ENCODE measurements at regions not wholly inside any gene's neighbourhood (a gene's known extent, or its start where the extent isn't known, plus 50 kb on each side); places are given as distances from the start of the nearest gene placed in this dataset.
A peak's percentile ranks its signal among the peaks of the same experiment; 100 is the strongest.

DNA sequence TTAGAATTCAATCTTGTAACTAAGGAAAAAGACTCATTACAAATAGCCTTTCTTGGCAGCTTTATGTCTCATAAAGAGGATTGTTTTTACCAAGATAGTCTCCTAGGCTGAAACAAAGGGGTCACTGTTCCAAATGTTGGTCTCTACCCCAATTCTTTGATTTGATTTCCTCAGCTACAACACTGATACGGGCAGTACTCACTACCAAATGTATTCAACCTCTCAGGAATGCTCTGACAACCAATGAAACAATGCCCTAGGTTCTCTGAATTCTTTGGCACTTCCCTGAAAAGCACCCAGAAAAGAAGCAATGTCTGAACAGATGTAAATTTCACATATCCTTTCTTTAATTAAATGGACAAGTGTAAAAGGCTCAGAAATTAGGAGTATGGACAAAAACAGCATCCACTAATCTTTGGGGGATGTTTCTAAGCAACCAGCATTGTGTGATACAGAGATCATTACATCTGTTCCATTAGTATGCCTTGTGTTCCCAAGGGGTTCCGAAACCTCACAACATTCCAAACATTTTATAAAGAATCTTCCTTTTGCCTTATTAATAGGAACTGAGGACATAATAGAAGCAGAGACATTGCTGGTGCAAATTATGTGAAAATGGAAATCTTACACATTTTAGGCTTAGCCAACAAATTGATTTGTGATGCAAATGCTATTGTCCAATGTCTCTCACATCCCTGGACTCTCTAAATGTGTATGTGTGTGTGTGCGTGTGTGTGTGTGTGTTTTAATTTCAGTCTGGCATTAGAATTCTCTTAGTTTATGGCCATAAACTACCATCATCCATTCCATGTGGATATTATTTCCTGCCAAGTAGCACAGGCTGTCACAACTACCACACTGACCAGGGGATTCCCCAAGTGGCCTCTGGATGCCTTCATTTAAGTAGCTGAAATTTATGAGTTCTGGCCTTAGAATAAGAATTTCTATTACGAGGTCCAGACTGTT is 276.0 kb downstream of the MTX2 start:
- DNase-seq, result no peak

DNA sequence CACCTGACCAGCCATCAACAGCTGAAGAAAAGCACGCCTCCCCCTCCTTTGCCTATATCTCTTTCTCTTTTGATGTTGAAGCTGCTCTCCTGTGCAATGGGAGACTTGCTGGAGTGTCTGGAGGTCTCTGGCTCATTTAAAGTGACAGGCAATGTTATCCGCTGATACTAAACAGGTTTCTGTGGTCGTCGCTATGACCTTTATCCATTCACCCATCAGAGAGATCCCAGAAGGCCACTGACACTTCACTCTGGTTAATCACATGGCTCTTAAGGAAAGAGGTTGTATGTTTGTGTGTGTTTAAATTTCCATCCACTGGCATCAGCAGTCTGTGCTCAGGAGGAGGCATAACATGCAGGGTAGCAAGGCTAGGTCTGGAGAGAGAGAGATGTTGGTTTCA is 277.3 kb downstream of the MTX2 start:
- no peak for DNase-seq

DNA sequence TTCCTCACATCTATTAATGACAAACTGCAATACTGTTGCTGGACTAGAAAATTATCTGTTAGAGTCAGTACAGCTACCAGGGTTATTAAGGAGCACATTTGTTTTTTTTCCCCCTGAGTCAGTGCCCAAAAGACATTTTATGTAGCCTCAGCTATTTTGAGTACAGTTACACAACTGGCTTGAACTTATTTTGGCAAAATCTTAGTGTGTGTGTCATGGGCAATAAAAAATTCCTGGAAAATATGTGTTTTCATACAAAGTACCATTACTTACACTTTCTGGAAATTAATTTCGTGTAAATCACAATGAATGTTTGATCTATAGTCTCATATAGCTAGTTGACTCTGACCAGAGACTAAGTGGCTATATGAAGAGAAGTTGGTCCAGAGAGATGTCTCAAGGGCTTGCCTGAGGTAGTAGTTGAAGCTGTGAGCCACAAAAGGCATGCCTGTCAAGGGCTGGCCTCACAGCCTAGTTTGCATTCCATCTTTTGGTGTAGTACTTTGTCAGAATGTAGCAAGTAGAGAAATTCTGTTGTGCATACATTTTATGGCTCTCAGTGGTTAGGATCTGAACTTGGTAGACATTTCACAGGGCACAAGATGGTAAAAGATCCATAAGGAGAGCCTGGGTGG is 283.4 kb downstream of the MTX2 start:
- DNase-seq, result no peak

DNA sequence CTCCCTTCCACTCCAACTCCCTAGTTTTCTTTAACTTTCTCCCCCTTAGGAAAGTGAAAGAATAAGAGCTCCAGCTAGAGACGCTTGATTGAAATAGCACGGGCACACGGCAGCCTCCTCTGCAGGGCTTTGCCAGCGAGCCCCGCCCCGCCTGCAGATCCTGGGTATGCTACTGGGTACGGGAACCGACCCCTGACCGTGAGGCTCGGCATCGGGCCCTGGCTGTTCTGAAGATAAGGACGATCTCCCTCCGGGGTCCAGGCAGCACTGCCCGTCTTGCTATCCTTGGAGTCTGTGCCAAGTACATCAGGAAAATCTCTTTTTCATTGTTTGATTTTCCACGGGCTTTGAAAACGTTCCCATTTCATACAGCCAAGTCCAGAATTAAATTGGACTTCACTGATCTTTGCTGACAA is 284.5 kb downstream of the MTX2 start:
- DNase-seq, result peak; percentile 75

DNA sequence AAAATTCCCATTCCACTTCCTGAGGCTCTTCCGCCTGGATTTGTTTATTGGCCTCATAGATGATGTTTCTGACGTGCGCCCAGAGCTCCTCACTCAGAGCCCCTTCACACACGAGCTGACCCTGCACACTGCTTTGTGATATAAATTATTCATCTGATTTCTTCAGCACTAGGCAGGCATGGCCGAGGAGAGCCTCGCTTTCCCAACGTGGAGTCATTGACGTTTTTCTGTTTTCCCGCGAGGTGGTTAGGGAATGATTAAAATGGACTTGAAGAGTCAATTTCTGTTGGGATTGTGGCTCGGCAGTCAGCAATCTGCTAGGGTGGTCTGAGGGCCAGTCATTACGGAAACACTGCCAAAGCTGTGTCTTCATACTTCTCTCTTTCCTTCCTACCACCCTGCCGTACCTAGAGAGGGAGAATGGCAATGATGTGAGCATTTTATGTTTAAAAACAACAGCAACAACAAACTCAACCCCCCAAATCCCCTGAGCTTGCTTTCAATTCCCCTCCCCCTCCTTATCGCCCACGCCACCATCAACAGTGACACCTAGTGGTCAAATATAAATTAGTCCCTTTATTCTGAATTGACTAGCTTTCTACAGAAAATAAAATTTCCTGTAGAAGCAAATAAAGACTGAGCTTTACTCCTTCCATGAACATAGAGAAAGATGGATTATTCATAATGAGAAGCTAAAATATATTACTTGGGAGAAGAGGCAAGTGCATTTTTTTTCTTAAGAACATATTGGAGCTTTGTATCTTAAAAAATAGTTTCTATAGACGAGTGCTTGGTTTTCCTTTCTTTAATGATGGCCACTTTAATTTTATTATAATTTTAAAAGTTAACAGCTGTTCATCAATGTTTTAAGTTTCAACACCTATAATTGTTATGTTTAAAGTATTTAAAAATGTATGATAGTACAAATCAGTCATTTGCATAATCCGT is 285.1 kb downstream of the MTX2 start:
- peak; percentile 72 for DNase-seq

DNA sequence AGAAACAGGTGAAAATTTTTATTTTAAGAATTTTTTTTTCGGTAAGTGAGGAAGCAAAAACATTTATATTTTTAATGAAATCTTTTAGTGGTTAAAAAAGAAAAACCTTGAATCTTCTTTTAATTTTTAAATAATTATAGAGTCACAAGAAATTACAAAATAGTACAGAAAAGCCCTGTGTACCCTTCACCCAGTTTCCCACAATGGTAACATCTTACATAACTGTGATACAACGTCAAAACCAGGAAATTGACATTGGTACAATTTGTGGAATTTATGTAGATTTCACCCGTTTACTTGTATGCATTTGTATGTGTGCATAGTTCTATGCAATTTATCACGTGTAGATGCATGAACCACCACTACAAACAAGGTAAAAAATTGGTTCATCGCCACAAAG is 285.9 kb downstream of the MTX2 start:
- no peak for DNase-seq

DNA sequence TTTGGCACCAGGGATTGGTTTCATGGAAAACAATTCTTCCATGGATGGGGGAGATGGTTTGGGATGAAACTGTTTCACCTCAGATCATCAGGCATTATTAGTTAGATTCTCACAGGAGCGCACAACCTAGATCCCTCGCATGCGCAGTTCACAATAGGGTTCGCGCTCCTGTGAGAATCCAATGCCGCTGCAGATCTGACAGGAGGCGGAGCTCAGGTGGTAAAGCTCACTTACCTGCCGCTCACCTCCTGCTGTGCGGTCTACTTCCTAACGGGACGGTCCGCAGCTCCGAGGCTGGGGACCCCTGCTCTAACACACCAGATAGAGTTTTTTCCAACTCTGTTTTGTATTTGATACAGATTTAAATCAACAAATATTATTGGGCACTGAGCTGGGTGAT is 286.5 kb downstream of the MTX2 start:
- no peak for DNase-seq

DNA sequence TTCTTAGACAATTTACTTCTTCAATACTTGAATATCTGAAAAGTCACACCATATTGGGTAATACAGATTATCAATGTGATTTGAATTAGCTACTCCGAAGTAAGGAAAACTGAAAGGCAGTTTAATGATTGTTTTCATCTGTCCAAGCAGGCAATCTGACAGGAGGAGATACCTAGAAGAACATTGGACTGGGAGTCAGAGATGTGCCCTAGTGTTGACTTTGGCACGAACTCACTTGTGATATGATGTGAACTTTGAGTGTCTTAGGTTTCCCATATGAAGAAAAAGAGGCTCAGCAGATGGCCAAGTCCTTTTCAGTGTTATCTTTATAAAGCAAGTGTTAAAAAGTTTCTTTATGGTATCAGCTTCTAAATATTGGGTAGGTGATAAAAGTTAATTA is 287.1 kb downstream of the MTX2 start:
- no peak for DNase-seq

DNA sequence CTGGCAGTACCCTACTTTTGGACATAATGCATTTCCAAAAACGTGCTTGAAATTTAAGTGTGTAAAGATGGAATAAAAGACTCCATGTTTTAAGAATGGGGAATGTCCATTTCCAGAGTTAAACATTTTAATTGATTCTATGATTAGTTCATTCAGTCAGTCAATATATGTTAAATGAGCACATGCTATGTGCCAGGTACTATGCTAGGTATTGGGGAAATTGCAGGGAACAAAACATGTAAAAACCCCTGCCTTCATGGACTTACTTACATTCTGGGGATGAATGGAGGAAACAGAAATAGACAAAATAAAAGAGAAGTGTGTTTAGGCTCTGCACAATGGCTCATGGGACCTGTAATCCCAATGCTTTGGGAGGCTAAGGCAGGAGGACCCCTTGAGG is 288.6 kb downstream of the MTX2 start:
- no peak for DNase-seq

DNA sequence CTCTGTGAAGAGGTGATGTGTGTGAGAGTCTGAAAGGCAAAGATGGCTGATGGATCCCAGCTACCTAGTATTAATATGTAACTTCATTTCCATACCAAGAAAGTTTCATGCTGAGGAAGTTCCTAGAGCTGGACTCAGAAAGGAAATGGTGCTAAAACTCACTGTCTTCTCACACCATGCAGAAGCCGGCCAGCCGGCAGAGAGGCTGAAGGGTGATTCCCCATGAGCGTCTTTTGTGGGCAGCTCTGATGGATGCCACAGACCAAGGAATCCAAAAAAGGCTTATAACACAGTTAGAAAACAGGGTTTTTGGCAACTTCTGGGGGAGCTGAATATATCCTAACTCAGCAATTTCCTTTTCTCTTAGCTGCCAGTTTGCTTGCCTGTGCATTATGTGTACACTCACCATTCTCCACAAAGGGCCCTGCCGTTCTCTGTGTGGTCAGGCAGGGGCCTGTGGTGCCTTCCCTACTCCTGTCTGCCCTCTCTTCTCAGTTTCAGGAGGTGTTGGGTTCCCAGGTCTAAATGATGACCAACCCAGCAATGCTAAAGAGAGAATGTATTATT is 289.4 kb downstream of the MTX2 start:
- DNase-seq, result no peak

DNA sequence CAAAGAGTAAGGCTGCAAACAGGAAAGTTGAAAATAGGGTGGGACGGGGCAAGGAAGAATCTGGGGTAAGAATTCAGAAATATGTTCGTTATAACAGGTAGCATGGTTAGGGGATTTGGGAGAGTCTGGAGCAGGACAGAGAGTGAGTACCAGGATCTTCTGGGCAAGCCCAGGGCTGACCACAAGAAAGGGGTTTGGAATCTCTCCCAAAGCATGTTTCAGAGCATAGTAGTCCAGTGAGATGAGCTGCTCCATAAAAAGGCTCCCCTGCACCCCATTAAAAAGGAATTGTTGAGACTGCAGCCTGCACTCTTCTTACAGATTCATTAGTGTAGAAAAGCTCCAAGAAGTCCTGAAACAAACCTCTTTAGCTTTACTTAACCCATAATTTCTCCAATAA is 291.1 kb downstream of the MTX2 start:
- no peak for DNase-seq

DNA sequence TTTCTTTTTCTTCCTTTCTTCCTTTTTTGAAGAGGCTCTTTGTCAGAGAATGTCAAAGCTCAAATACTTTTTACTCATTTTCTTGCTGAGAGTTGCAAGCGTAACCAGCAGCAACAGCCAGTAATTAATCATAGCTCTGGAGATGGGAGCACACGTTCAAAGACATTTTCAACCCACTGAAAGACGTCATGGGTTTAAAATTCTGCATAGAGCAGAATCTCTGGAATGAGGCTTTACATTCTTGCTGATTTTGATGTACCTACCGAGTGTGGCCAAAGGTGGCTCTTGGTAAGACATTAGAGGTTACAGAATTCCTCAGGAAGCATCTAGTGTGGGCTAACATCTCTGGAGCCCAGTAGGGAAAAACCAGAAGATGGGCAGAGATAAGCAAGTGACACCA is 292.5 kb downstream of the MTX2 start:
- DNase-seq, result no peak

DNA sequence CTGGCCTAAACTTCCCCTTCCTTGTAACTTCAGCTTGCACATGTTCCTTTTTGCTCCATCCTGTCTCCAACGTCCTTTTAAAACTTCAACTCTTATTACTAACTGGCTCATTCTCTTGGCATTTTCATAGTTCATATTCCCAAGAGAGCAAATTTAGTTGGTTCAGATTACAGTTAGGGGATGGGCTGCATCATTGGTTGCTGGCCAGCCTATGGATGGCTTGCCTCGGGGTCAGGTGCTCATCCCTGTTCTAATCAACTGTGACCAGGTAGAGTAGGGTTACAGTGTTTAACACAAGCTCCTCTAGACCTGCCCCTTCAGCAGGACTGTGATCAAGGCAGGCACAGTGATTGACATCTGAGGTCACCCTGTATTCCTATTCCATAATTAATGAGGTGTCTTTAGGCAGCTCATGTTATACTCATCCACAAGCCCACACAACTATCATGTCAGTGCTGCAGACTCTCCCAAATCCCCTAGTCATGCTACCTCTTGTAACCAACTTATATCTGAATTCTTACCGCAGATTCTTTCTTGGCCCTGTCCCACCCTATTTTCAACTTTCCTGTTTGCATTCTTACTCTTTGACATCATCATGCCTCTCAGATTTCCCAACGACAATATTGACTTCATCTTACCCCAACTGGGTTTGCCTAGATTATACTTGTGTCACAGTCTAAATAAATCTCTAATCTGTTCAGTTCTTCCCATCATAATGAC is 293.3 kb downstream of the MTX2 start:
- no peak for DNase-seq

DNA sequence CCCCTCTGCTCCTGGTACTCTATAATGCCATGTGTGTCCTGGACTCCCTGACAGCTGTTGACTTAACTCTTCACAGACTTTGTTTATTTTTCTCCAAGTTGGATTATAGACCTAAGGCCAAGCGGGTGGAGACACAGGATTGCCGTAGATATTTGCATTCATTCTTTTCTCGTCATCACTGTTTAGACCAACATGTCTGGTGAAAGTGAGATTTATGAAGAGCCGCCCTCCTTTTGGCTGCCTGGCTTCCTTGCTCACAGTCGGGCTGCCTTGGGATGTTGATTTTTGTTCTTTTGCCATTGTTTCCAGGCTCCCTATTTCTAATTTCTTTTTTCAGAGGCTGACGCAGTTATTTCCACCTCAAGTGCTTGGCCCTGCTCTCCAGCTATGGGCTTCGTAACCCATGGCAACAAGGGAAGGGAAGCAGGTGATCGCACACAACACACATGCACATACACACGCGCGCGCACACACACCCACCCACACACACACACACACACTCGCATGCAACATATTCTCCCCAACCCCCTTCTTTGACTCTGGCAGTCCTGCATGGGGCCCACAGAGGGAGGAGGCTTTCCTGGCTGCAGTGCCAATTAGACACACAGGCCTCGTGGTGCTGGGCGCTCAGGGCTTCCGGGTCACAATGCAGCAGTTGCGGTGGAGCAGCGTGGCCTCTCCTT is 296.5 kb downstream of the MTX2 start:
- peak; percentile 91 for DNase-seq

DNA sequence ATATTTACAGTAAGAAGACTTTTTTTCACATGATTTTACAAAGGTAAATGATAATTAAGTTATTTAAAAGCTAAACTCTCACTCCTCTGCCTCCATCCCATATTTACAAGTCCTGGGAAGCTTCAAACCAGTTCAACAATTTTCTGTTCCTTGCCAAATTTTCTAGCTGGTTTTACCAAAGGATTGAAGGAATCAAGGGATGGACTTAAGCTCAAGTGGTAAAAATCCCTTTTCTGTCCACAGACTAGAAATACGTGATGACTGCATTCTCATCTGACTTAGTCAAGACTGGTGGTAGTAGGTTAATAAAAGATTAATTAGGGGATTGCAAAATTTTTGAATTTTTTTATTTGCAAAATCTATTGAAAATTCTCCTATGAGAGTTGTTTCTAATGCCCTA is 297.3 kb downstream of the MTX2 start:
- no peak for DNase-seq

DNA sequence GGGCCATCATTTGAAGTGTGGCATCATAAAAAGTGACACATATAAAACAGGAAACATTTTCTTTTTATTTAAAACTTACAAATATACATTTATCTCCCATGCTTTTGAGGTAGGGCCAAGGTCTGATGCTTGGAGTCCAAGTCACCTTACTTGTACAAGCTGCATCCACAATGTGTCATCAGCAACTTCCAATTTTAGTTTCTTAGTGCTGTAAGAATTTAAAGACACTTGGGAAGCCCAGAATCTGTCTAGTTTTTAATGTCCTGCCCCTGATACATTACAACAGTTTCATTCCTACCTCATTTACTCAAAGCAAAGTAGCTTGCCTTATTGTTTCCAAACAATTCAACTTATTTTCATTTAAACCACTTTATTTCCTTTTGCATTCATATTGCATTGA is 297.7 kb downstream of the MTX2 start:
- no peak for DNase-seq

DNA sequence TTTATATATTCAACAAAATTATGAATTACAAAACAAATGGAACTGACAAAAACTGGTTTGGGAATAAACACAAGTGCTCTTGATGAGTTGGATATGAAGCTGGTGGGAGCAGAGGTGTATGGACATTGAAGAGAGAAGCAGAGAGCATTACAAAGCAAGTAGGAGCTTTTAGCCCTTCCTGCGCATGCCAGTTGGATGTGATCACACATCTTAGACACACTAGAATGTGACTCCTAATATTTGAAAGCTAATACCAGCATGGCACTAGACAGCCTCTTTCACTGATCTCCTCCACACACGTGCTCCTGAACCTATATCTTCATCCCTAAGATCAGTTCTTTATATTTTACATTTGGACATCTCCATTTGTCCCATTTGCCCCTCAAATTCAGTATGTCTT is 298.1 kb downstream of the MTX2 start:
- DNase-seq, result no peak

DNA sequence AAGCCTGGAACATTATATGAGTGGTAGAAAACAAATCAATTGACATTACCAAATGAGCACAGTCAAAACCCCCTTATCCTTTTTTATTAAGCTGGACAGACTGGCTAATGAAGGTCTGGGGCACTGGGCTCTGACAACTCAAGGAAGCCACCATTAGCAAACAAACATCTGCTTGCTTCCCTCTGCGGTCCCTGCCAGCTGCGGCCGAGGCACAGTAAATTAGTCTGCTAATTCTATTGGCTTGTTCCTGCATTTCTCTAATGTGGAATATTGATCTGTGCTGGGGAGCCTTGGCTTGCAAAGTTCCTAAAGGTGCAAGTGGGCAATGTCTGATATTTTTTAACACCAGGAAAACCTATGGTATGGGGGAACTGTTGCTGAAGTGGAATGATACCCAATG is 300.3 kb downstream of the MTX2 start:
- no peak for DNase-seq

DNA sequence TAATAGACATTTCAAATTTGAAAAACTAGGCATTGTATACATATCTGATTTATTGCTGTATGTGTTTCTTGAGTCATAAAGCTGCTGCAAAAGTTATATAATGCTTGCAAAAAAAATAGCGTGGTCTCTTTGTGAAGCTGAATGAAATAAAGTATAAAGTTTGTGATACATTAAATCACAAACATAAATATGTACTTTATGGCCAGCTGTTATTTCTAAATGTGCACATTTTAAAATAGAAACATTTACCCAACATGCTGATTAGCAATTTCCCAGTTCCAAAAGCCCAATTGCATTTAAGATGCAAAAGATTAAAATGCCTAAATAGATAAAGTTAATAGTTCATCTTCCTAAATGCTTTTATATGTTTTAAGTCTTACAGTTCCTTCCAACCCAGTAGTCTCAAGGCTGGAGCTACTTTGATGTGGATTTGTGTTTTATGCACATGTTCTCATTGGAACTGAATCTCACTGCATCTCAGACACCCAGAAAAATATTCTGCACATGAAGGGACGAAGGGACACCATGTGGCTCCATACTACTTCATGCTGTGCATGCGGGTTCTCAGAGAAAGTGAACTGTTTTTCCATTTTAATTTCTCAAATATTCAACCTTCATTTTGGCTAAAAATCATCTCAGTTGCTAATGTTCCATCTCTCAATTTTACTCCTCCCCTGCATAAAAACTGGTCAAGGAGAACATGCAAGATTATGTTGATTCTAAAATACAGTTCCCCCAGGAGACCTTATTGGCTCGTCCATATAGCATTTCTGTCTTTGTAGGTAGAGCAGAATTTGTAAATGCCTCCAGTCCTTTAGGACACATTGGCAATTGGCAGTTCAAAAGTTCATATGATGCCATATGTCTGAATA is 304.6 kb downstream of the MTX2 start:
- no peak for DNase-seq

DNA sequence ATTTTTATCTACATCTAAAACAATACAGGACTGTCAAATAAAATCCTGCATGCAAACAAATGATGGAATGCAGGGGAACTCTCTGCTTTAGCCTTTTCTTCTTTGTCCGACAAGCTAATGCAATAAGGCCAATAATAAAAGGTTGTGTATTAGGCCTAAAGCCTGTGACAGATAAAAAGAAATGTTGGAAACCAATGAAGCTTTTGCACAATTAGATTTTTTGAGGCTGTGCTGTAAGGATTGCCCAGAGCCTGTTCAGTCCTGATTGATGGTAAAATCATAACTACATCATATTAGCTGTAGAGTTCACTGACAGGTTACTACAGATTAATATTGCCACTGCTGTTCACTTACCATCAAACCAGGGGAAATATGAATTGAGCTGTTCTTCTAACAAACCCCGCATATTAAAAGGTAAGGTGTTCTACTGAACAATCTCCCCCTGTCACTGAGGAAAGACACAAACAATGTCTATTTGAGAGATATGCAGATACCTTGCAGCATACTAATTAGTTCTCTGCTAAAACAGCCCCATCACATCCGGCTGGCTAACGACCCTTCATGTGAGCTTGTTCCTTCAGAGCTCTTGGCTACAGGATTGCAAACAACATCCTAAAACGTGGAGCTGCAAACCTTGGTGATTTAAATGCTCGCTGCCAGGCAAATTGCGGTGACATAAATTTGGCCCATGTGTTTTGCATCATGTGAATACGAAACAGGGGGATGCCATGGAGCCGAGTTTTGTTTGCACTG is 305.4 kb downstream of the MTX2 start:
- DNase-seq, result no peak

Data from DMS153 (cell line).